ENCODE measurements at regions not wholly inside any gene's neighbourhood (a gene's known extent, or its start where the extent isn't known, plus 50 kb on each side); places are given as distances from the start of the nearest gene placed in this dataset.

DNA sequence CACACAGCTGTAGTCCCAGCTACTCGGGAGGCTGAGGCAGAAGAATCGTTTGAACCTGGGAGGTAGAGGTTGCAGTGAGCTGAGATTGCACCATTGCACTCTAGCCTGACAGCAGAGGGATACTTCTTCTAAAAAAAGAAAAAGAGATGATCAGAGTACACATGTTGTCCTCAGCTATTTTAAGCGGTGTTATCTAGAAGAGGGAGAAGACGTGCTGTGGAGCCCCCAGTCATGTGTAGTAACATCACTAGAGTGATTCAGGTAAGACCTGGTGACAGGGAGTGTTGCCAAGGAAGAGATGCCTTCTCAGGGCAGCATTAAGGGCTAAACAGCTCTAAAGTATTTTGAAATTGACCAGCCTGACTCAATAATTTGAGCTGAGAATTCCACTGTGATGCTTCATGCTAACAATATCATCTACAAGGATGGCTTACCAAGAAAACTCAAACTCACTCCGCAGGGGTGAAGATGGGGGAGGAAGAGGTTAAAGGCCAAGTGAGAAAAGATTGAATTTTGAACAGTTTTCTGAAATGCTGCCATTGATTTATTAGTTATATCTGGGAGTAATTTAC lies 97.4 kb downstream of the KLF6 start:
- TF ChIP-seq, protein P1, sequence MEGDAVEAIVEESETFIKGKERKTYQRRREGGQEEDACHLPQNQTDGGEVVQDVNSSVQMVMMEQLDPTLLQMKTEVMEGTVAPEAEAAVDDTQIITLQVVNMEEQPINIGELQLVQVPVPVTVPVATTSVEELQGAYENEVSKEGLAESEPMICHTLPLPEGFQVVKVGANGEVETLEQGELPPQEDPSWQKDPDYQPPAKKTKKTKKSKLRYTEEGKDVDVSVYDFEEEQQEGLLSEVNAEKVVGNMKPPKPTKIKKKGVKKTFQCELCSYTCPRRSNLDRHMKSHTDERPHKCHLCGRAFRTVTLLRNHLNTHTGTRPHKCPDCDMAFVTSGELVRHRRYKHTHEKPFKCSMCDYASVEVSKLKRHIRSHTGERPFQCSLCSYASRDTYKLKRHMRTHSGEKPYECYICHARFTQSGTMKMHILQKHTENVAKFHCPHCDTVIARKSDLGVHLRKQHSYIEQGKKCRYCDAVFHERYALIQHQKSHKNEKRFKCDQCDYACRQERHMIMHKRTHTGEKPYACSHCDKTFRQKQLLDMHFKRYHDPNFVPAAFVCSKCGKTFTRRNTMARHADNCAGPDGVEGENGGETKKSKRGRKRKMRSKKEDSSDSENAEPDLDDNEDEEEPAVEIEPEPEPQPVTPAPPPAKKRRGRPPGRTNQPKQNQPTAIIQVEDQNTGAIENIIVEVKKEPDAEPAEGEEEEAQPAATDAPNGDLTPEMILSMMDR (IDR thresholded peaks at IDR 0.05) = no peak
- TF ChIP-seq ZFX (IDR thresholded peaks at IDR 0.05; ENCODE audit: borderline replicate concordance) = no peak

Data from 22Rv1 (cell line).